Epithelial cell of esophagus (primary cell): ENCODE measurements at regions not wholly inside any gene's neighbourhood (a gene's known extent, or its start where the extent isn't known, plus 50 kb on each side); places are given as distances from the start of the nearest gene placed in this dataset.

ENCODE experiments used
- DNase-seq: peaks from one replicate; pipeline ENCODE4 v3.0.0; 2010; ENCODE audit warnings: low read depth
- H3K4me3 ChIP-seq: 2 replicates; pipeline ENCODE4 v1.5.1; 2011; ENCODE audit warnings: mild to moderate bottlenecking, low read length, control low read depth
- CTCF ChIP-seq: IDR thresholded peaks from 2 replicates; pipeline ENCODE4 v1.5.1; 2011; ENCODE audit warnings: low read depth, mild to moderate bottlenecking, low read length, control low read depth, inconsistent platforms; ENCODE audit not compliant: insufficient read depth; ENCODE audit errors: missing control alignments

GRCh38 chr12:31867292-31867691, 91.9 kb upstream of the RESF1 start:
- DNase-seq = no peak
- TF ChIP-seq CTCF = no peak
- H3K4me3 ChIP-seq = no peak overlapping the region

- no peak for DNase-seq
- H3K4me3 ChIP-seq = no peak overlapping the region
- TF ChIP-seq CTCF = no peak
Measured at GRCh38 chr12:31866523-31866922, 92.7 kb upstream of the RESF1 start.

- no peak for TF ChIP-seq CTCF
- DNase-seq = no peak
- no peak overlapping the region for H3K4me3 ChIP-seq
Measured at GRCh38 chr12:31865023-31865422, 94.2 kb upstream of the RESF1 start.

GRCh38 chr12:31861360-31861759, 97.9 kb upstream of the RESF1 start:
- no peak for TF ChIP-seq CTCF
- DNase-seq = no peak
- no peak overlapping the region for H3K4me3 ChIP-seq

GRCh38 chr12:31860401-31860800, 98.8 kb upstream of the RESF1 start:
- H3K4me3 ChIP-seq = no peak overlapping the region
- no peak for TF ChIP-seq CTCF
- DNase-seq = no peak

- H3K4me3 ChIP-seq = no peak overlapping the region
- no peak for TF ChIP-seq CTCF
- no peak for DNase-seq
Measured at GRCh38 chr12:31859232-31859977, 99.8 kb upstream of the RESF1 start.

- DNase-seq = no peak
- no peak overlapping the region for H3K4me3 ChIP-seq
- no peak for TF ChIP-seq CTCF
Measured at GRCh38 chr12:31855427-31855826, 103.8 kb upstream of the RESF1 start.
